WI38 (cell line): ENCODE measurements at regions not wholly inside any gene's neighbourhood (a gene's known extent, or its start where the extent isn't known, plus 50 kb on each side); places are given as distances from the start of the nearest gene placed in this dataset.

Source experiments
- H3K4me3 ChIP-seq: 2 replicates; pipeline ENCODE4 v1.5.1; 2011; ENCODE audit warnings: low read depth, mild to moderate bottlenecking, control low read depth, low read length
- CTCF ChIP-seq: IDR thresholded peaks from 2 replicates; pipeline ENCODE4 v1.5.1; 2012; ENCODE audit warnings: low read depth, mild to moderate bottlenecking, control low read depth, low read length

- no peak for TF ChIP-seq CTCF
- H3K4me3 ChIP-seq = no peak overlapping the region
Measured at GRCh38 chr11:112367895-112368294, 107.2 kb upstream of the PLET1 start.

GRCh38 chr11:112368381-112368780 lies 107.7 kb upstream of the PLET1 start:
- no peak for TF ChIP-seq CTCF
- H3K4me3 ChIP-seq = no peak overlapping the region

DNA sequence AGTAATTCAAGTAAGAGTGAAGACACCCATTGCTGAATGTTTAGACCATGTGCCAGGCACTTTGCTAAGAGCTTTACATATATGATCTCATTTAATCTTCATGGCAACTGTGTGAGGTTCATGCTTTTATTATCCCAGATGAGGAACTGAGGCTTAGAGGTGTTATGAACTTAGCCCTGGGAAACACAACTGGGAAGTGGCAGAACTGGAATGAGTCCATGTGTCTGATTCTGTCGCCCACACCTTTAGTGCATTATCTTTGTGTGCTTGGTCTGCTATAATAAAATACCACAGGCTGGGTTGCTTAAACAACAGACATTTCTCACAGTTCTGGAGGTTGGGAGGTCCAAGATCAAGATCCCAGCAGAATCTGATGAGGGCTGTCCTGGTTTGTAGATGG lies 108.7 kb upstream of the PLET1 start:
- TF ChIP-seq CTCF = no peak
- H3K4me3 ChIP-seq = no peak overlapping the region

DNA sequence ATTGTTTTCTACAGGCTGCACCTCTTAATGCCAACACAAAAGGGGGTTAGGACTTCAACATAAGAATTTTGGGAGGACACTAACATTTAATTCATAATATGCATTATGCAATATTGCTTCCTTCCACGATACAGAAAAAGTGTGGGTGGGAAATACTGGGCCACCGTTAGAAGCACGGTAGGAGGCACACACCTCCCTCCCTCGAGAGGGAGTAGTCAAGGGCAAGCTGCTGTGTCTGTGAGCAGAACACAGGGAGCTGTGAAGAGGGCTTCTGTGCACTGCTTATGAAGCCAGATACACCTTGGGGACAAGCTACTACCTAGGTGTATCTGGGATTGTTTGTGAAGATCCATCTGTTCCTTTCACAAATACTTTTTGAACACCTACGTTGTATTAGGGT lies 109.3 kb upstream of the PLET1 start:
- TF ChIP-seq CTCF = no peak
- H3K4me3 ChIP-seq = no peak overlapping the region

DNA sequence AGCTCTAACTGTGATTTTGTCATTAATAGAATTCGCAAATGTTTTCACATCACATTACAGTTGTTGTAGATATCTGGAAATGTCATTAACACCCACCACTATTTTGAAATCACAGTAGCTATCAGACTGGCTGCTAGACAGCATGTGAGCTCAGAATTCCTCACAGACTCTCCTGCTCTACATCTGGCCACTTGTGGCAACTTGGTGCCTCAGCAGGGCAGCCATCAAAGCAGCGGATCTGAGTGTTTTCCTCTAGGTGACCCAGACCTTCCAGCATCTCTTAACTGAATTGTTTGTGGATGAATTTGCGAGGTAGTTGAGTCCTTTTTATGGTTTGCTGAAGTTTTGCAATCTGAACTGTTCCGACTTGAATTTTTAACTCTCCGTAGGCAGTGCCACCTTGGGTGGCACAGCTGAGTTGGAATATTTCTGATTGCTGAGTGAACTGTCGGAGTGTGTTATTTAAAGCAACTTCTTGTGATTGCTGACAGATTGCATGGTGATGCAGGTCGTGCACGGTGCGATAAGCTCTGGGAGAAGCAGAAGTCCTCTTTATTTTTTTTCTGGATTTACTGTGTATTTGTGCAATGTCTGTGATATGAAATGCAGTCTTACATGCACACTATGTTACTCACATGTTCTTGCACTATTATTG lies 114.0 kb upstream of the PLET1 start:
- no peak for TF ChIP-seq CTCF
- H3K4me3 ChIP-seq = no peak overlapping the region

DNA sequence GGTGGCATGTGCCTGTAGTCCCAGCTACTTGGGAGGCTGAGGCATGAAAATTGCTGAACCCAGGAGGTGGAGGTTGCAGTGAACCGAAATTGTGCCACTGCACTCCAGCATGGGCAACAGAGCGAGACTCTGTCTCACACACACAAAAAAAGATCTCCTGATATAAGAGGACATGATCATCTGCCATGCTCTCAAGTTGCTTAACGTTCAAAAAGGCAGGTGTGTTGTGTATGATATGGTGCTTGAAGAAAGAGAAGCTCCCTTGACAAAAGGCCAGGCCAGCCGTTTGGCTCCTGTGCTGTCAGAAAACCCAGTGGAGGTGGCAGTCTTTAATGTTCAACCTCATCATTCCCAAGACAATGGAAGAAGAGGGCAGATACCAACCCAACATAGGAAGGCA lies 117.3 kb upstream of the PLET1 start:
- no peak for TF ChIP-seq CTCF
- no peak overlapping the region for H3K4me3 ChIP-seq

DNA sequence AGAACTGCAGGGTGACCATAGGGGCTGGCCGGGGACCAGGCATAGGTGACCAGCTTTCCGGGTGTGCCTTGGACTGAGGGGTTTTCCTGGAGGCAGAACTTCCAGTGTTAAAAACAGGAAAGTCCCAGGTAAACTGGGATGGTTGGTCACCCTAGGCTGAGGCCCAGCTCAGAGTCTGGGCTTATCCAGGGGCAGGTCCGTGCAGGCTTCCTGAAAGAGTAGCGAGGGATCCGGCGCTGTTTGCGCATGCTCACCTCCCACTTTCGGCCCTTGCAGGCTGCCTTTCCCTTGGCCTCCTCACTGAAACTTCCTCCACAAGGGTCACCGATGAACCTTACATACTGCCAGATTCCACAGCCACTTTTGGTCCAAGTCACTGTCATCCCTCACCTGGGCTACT lies 119.8 kb upstream of the PLET1 start:
- H3K4me3 ChIP-seq = no peak overlapping the region
- TF ChIP-seq CTCF = no peak
